Osteoblast (primary cell): ENCODE measurements at regions not wholly inside any gene's neighbourhood (a gene's known extent, or its start where the extent isn't known, plus 50 kb on each side); places are given as distances from the start of the nearest gene placed in this dataset.

Experiments used
- DNase-seq: peaks from one replicate; pipeline ENCODE4 v3.0.0; 2011; ENCODE audit warnings: low spot score, mixed read lengths; ENCODE audit not compliant: insufficient read length; ENCODE audit errors: missing footprints
- H2AFZ ChIP-seq: 2 replicates; pipeline ENCODE4 v1.6.0; 2011; ENCODE audit warnings: mild to moderate bottlenecking, low read length
- H3K27ac ChIP-seq: 2 replicates; pipeline ENCODE4 v1.5.1; 2011; ENCODE audit warnings: mild to moderate bottlenecking, low read depth, low read length, moderate library complexity
- H3K27me3 ChIP-seq: 2 replicates; pipeline ENCODE4 v1.6.0; 2012; ENCODE audit warnings: mild to moderate bottlenecking, control low read depth, inconsistent platforms, low read length, moderate library complexity; ENCODE audit not compliant: insufficient read depth
- H3K36me3 ChIP-seq: 2 replicates; pipeline ENCODE4 v1.5.1; 2011; ENCODE audit warnings: mild to moderate bottlenecking, low read length, control low read depth, moderate library complexity; ENCODE audit not compliant: insufficient read depth
- H3K4me1 ChIP-seq: 2 replicates; pipeline ENCODE4 v1.5.1; 2011; ENCODE audit warnings: mild to moderate bottlenecking, low read length, control low read depth, moderate library complexity; ENCODE audit not compliant: insufficient read depth
- H3K4me2 ChIP-seq: 2 replicates; pipeline ENCODE4 v1.6.0; 2011; ENCODE audit warnings: mild to moderate bottlenecking, low read length; ENCODE audit not compliant: insufficient read depth
- H3K4me3 ChIP-seq: fragments of 200-600 bp; sonication (generic); 3 replicates; pipeline ENCODE4 v1.5.1; 2012; ENCODE audit warnings: mild to moderate bottlenecking, low read length, inconsistent platforms; ENCODE audit not compliant: insufficient read depth
- H3K79me2 ChIP-seq: 2 replicates; pipeline ENCODE4 v1.6.0; 2012; ENCODE audit warnings: mild to moderate bottlenecking, low read length, control low read depth, inconsistent platforms; ENCODE audit not compliant: insufficient read depth
- H3K9me3 ChIP-seq: 2 replicates; pipeline ENCODE4 v1.5.1; 2011; ENCODE audit warnings: low read depth, low read length, control low read depth
- H4K20me1 ChIP-seq: 2 replicates; pipeline ENCODE4 v1.6.0; 2012; ENCODE audit warnings: mild to moderate bottlenecking, low read length, control low read depth; ENCODE audit not compliant: insufficient read depth
- CTCF ChIP-seq: IDR thresholded peaks from 2 replicates; pipeline ENCODE4 v1.5.1; 2011; ENCODE audit warnings: mild to moderate bottlenecking, low read depth, low read length, moderate library complexity; ENCODE audit errors: extremely low read depth

GRCh38 chr4:143085659-143086058, 99.1 kb upstream of the USP38 start:
- Histone ChIP-seq H3K79me2 (no peaks in the 10 kb centered on the region), H3K27me3 (no peaks in the 10 kb centered on the region), H3K4me2 (no peak overlapping the region), H3K27ac (no peak overlapping the region), H3K4me1 (peaks cover 3% of the 10 kb centered on the region), H3K4me3 (no peak overlapping the region), H3K9me3 (no peaks in the 10 kb centered on the region), H4K20me1 (no peaks in the 10 kb centered on the region), H3K36me3 (no peaks in the 10 kb centered on the region), H2AFZ (no peak overlapping the region)
- DNase-seq = no peak
- TF ChIP-seq CTCF = no peak

- DNase-seq = no peak
- no peak overlapping the region for H2AFZ ChIP-seq
- H3K79me2 ChIP-seq = no peaks in the 10 kb centered on the region
- no peaks in the 10 kb centered on the region for H3K9me3 ChIP-seq
- H3K4me2 ChIP-seq = no peak overlapping the region
- H3K4me1 ChIP-seq = peaks cover 3% of the 10 kb centered on the region
- H3K27me3 ChIP-seq = no peaks in the 10 kb centered on the region
- H3K4me3 ChIP-seq = no peak overlapping the region
- no peaks in the 10 kb centered on the region for H4K20me1 ChIP-seq
- no peak for TF ChIP-seq CTCF
- H3K36me3 ChIP-seq = no peaks in the 10 kb centered on the region
- H3K27ac ChIP-seq = no peak overlapping the region
Measured at GRCh38 chr4:143089291-143089690, 95.4 kb upstream of the USP38 start.

GRCh38 chr4:143089847-143090246, 94.9 kb upstream of the USP38 start:
- H3K79me2 ChIP-seq = no peaks in the 10 kb centered on the region
- H3K27me3 ChIP-seq = no peaks in the 10 kb centered on the region
- H3K4me3 ChIP-seq = no peak overlapping the region
- H3K36me3 ChIP-seq = no peaks in the 10 kb centered on the region
- H4K20me1 ChIP-seq = no peaks in the 10 kb centered on the region
- no peaks in the 10 kb centered on the region for H3K9me3 ChIP-seq
- no peaks in the 10 kb centered on the region for H3K4me1 ChIP-seq
- H3K4me2 ChIP-seq = no peak overlapping the region
- no peak for TF ChIP-seq CTCF
- no peak overlapping the region for H3K27ac ChIP-seq
- H2AFZ ChIP-seq = no peak overlapping the region
- no peak for DNase-seq

GRCh38 chr4:143091862-143092261, 92.9 kb upstream of the USP38 start:
- no peaks in the 10 kb centered on the region for H3K9me3 ChIP-seq
- H2AFZ ChIP-seq = no peak overlapping the region
- DNase-seq = no peak
- no peak overlapping the region for H3K4me3 ChIP-seq
- H3K27me3 ChIP-seq = no peaks in the 10 kb centered on the region
- no peaks in the 10 kb centered on the region for H4K20me1 ChIP-seq
- H3K4me1 ChIP-seq = no peaks in the 10 kb centered on the region
- no peak overlapping the region for H3K4me2 ChIP-seq
- no peak for TF ChIP-seq CTCF
- no peaks in the 10 kb centered on the region for H3K36me3 ChIP-seq
- H3K79me2 ChIP-seq = no peaks in the 10 kb centered on the region
- H3K27ac ChIP-seq = no peak overlapping the region
